NOMO-1 treated with dmso at 0.1 percent for 144 hours (cell line): ENCODE measurements at regions not wholly inside any gene's neighbourhood (a gene's known extent, or its start where the extent isn't known, plus 50 kb on each side); places are given as distances from the start of the nearest gene placed in this dataset.
"Not testable (repeated sequence)": the region's sequence is repeated elsewhere in the genome, so short reads cannot be mapped to it uniquely, and the experiment has no call there.

Source experiments
- DNase-seq: peaks from one replicate; lab custom pipeline; 2025; ENCODE audit not compliant: unreplicated experiment; lab: John Stamatoyannopoulos, UW

- DNase-seq: no peak
These were observed 158.9 kb downstream of the FAM174A start for GRCh38 chr5:100694100-100694499.

- no peak for DNase-seq
These were observed 162.8 kb downstream of the FAM174A start for GRCh38 chr5:100697970-100698369.

- peak; percentile 58 for DNase-seq
These were observed 171.6 kb downstream of the FAM174A start for GRCh38 chr5:100706776-100707175.

- no peak for DNase-seq
These were observed 173.5 kb downstream of the FAM174A start for GRCh38 chr5:100708645-100709171.

- DNase-seq: no peak
These were observed 174.6 kb downstream of the FAM174A start for GRCh38 chr5:100709771-100710170.

- not testable (repeated sequence) for DNase-seq
These were observed 179.6 kb downstream of the FAM174A start for GRCh38 chr5:100714780-100715179.

- DNase-seq: no peak
These were observed 180.4 kb downstream of the ST8SIA4 start for GRCh38 chr5:100722657-100723056.

- DNase-seq: no peak
These were observed 179.9 kb downstream of the ST8SIA4 start for GRCh38 chr5:100723229-100723628.

- no peak for DNase-seq
These were observed 177.0 kb downstream of the ST8SIA4 start for GRCh38 chr5:100726116-100726515.

- no peak for DNase-seq
These were observed 171.3 kb downstream of the ST8SIA4 start for GRCh38 chr5:100731768-100732167.

- DNase-seq: peak; percentile 74
These were observed 156.4 kb downstream of the ST8SIA4 start for GRCh38 chr5:100746730-100747129.

GRCh38 chr5:100749771-100750284 is 153.3 kb downstream of the ST8SIA4 start:
- DNase-seq: no peak

GRCh38 chr5:100755435-100755834 is 147.6 kb downstream of the ST8SIA4 start:
- no peak for DNase-seq
